GM23338 (cell line): ENCODE measurements at regions not wholly inside any gene's neighbourhood (a gene's known extent, or its start where the extent isn't known, plus 50 kb on each side); places are given as distances from the start of the nearest gene placed in this dataset.

Experiments used
- CREB1 ChIP-seq: fragments of 250-450 bp; sonication (Bioruptor Pico); IDR thresholded peaks from 2 replicates; pipeline ENCODE4 v1.5.0; 2020; ENCODE audit warnings: low read depth, mild to moderate bottlenecking, moderate library complexity
- CTCF ChIP-seq, 2 experiments: fragments of 200-600 bp in 1 of 2; sonication (generic) in 1 of 2; conservative IDR thresholded peaks; 2 replicates each; pipeline versions ENCODE4 v1.5.1 to v1.6.1; 2016 to 2017; ENCODE audit warnings: antibody characterized with exemption in 2 of 2, low read depth in 2 of 2, mild to moderate bottlenecking in 2 of 2, moderate library complexity in 1 of 2
- ETS1 ChIP-seq: IDR thresholded peaks from 2 replicates; pipeline ENCODE4 v1.6.1; 2016; ENCODE audit warnings: antibody characterized with exemption
- EZH2 ChIP-seq: fragments of 200-600 bp; sonication (generic); IDR thresholded peaks from one replicate; pipeline ENCODE4 v1.8.0; 2017; ENCODE audit warnings: antibody characterized with exemption, mild to moderate bottlenecking, low read depth; ENCODE audit not compliant: unreplicated experiment
- EZH2phosphoT487 ChIP-seq: fragments of 200-600 bp; sonication (generic); IDR thresholded peaks from one replicate; pipeline ENCODE4 v1.8.1; 2018; ENCODE audit warnings: antibody characterized with exemption; ENCODE audit not compliant: unreplicated experiment
- POLR2AphosphoS5 ChIP-seq: IDR thresholded peaks from 2 replicates; pipeline ENCODE4 v1.6.1; 2016; ENCODE audit warnings: antibody characterized with exemption, low read depth
- REST ChIP-seq: IDR thresholded peaks from one replicate; pipeline ENCODE4 v1.6.1; 2018; ENCODE audit warnings: antibody characterized with exemption; ENCODE audit not compliant: unreplicated experiment
- ZNF114 ChIP-seq: fragments of 250-450 bp; sonication (Bioruptor Pico); IDR thresholded peaks from 2 replicates; pipeline ENCODE4 v1.5.0; 2020; ENCODE audit warnings: mild to moderate bottlenecking, moderate library complexity

- TF ChIP-seq EZH2 (no peak), CTCF (conservative IDR thresholded peaks at IDR 0.05; ENCODE audit: low read depth in 2 of 2) (no peak), ETS1 (no peak), EZH2phosphoT487 (no peak), POLR2AphosphoS5 (no peak), CREB1 (CRISPR knock-in tag) (no peak), ZNF114 (no peak), REST (no peak)
Measured at GRCh38 chr12:77166696-77167095, 101.3 kb upstream of the E2F7 start.
